Esophagus squamous epithelium (tissue), 4 donors: ENCODE measurements at regions not wholly inside any gene's neighbourhood (a gene's known extent, or its start where the extent isn't known, plus 50 kb on each side); places are given as distances from the start of the nearest gene placed in this dataset.

ENCODE experiments used
- POLR2A ChIP-seq, 4 donors: fragments of 450-650 bp; IDR thresholded peaks; one replicate each; pipeline ENCODE4 v1.6.1; 2017; ENCODE audit warnings: antibody characterized with exemption in 4 of 4, mild to moderate bottlenecking in 4 of 4, moderate library complexity in 3 of 4
- TF ChIP-seq, protein P1 (sequence below), 6 experiments: fragments of 450-650 bp in 4 of 6; fragments of 200-600 bp in 2 of 6; sonication (generic) in 2 of 6; IDR thresholded peaks; one replicate each; pipeline ENCODE4 v1.5.1; 2016 to 2019; ENCODE audit warnings: antibody characterized with exemption in 6 of 6, mild to moderate bottlenecking in 4 of 6, moderate library complexity in 4 of 6

DNA sequence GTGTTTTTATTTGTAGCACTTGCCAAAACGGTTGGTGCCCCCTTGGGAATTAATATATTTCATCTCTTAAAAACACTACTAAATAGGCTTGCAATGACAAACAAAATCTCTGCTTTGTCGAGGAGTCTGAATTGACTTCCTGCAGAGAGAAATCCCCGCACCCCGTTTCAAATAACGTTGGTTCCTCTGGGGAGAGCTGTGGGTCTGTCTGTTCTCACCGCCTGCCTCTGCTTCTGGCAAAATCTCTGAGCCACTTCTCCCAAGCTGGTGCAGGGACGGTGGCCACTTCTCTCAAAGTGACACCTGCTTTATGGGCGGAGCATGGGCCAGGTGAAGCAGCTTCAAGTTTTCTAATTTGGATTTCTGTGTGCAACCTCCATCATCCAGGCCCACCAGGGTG lies 186.3 kb upstream of the ADARB2 start:
- TF ChIP-seq, protein P1, sequence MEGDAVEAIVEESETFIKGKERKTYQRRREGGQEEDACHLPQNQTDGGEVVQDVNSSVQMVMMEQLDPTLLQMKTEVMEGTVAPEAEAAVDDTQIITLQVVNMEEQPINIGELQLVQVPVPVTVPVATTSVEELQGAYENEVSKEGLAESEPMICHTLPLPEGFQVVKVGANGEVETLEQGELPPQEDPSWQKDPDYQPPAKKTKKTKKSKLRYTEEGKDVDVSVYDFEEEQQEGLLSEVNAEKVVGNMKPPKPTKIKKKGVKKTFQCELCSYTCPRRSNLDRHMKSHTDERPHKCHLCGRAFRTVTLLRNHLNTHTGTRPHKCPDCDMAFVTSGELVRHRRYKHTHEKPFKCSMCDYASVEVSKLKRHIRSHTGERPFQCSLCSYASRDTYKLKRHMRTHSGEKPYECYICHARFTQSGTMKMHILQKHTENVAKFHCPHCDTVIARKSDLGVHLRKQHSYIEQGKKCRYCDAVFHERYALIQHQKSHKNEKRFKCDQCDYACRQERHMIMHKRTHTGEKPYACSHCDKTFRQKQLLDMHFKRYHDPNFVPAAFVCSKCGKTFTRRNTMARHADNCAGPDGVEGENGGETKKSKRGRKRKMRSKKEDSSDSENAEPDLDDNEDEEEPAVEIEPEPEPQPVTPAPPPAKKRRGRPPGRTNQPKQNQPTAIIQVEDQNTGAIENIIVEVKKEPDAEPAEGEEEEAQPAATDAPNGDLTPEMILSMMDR (IDR thresholded peaks at IDR 0.05) = no peak
- no peak for TF ChIP-seq POLR2A (IDR thresholded peaks at IDR 0.05)
